ENCODE measurements at regions not wholly inside any gene's neighbourhood (a gene's known extent, or its start where the extent isn't known, plus 50 kb on each side); places are given as distances from the start of the nearest gene placed in this dataset.

DNA sequence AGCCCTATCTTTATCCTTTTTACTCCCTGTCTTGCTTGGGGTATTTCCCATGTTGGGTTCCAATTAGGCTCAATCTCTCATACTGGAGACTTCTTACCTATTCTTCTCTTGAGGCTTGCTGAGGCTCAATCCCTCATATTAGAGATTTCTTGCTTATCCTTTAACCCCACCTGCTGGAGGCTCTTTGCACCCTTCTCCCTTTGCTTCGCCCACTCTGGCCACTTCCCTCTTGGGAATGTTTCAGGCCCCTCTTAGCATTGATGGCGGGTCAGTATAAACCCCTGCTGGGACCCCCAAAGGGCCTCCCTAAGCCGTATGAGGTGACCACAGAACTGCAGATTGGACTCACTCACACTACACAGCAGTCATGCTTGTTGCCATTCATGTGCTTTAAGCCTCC, 69.3 kb upstream of the CDK20 start:
- Histone ChIP-seq H3F3A (ENCODE audit: insufficient read depth, low read length) (no peaks in the 10 kb centered on the region), H2AFZ (ENCODE audit: low read length) (no peak overlapping the region), H3K27me3 (replicated peaks; ENCODE audit: insufficient read depth, low read length) (no peaks in the 10 kb centered on the region), H3K79me2 (ENCODE audit: low read length) (no peaks in the 10 kb centered on the region), H4K20me1 (ENCODE audit: insufficient read depth, low read length) (no peaks in the 10 kb centered on the region), H3K4me2 (ENCODE audit: low read depth, low read length) (no peak overlapping the region), H3K9ac (ENCODE audit: low read length) (no peak overlapping the region), H3K4me3 (ENCODE audit: low read length) (no peak overlapping the region), H3K9me3 (replicated peaks; ENCODE audit: insufficient read depth, low read length) (no peaks in the 10 kb centered on the region), H3K9me2 (replicated peaks; ENCODE audit: insufficient read depth, low read length) (no peaks in the 10 kb centered on the region), H3K27ac (ENCODE audit: low read length) (no peak overlapping the region), H3K36me3 (replicated peaks; ENCODE audit: insufficient read depth, low read length) (no peaks in the 10 kb centered on the region), H3K4me1 (ENCODE audit: low read length) (no peaks in the 10 kb centered on the region)
- no peak for DNase-seq
- TF ChIP-seq EZH2phosphoT487 (IDR thresholded peaks at IDR 0.05; ENCODE audit: low read length) (no peak), EZH2 (optimal IDR thresholded peaks at IDR 0.05; ENCODE audit: low read depth, low read length) (no peak)
- TF ChIP-seq, protein P1, sequence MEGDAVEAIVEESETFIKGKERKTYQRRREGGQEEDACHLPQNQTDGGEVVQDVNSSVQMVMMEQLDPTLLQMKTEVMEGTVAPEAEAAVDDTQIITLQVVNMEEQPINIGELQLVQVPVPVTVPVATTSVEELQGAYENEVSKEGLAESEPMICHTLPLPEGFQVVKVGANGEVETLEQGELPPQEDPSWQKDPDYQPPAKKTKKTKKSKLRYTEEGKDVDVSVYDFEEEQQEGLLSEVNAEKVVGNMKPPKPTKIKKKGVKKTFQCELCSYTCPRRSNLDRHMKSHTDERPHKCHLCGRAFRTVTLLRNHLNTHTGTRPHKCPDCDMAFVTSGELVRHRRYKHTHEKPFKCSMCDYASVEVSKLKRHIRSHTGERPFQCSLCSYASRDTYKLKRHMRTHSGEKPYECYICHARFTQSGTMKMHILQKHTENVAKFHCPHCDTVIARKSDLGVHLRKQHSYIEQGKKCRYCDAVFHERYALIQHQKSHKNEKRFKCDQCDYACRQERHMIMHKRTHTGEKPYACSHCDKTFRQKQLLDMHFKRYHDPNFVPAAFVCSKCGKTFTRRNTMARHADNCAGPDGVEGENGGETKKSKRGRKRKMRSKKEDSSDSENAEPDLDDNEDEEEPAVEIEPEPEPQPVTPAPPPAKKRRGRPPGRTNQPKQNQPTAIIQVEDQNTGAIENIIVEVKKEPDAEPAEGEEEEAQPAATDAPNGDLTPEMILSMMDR (IDR thresholded peaks at IDR 0.05; ENCODE audit: low read length) = no peak

DNA sequence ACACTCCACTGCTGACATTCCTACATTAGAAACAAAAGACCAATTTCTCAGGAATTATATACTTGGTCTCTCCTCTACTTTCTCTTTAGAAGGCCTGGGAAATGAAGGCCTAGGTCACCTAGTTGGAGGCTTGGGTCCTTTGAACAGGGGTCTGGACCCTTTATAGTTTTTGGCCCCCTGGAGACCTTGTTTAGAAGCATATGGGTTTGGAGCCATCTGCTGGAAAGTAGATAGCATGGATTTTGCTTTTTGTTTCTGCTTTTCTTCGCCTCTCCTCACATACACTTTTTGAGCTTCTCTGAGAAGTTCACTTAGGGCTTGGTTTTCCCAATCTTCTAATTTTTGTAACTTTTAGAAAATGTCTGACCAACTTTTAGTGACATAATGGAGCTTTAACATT, 67.1 kb upstream of the CDK20 start:
- H3K9me3 ChIP-seq (replicated peaks; ENCODE audit: insufficient read depth, low read length) = no peaks in the 10 kb centered on the region
- no peak for TF ChIP-seq EZH2phosphoT487 (IDR thresholded peaks at IDR 0.05; ENCODE audit: low read length)
- TF ChIP-seq, protein P1 (IDR thresholded peaks at IDR 0.05; ENCODE audit: low read length) = peak; percentile 27; the same call in 1 of the 2 replicates
- no peaks in the 10 kb centered on the region for H4K20me1 ChIP-seq (ENCODE audit: insufficient read depth, low read length)
- DNase-seq = no peak
- H2AFZ ChIP-seq (ENCODE audit: low read length) = no peak overlapping the region
- no peak overlapping the region for H3K27ac ChIP-seq (ENCODE audit: low read length)
- H3K9ac ChIP-seq (ENCODE audit: low read length) = no peak overlapping the region
- no peak overlapping the region for H3K4me2 ChIP-seq (ENCODE audit: low read depth, low read length)
- no peak overlapping the region for H3K4me3 ChIP-seq (ENCODE audit: low read length)
- no peaks in the 10 kb centered on the region for H3K36me3 ChIP-seq (replicated peaks; ENCODE audit: insufficient read depth, low read length)
- H3K4me1 ChIP-seq (ENCODE audit: low read length) = no peaks in the 10 kb centered on the region
- H3K27me3 ChIP-seq (replicated peaks; ENCODE audit: insufficient read depth, low read length) = no peaks in the 10 kb centered on the region
- H3F3A ChIP-seq (ENCODE audit: insufficient read depth, low read length) = no peaks in the 10 kb centered on the region
- H3K9me2 ChIP-seq (replicated peaks; ENCODE audit: insufficient read depth, low read length) = no peaks in the 10 kb centered on the region
- no peaks in the 10 kb centered on the region for H3K79me2 ChIP-seq (ENCODE audit: low read length)

DNA sequence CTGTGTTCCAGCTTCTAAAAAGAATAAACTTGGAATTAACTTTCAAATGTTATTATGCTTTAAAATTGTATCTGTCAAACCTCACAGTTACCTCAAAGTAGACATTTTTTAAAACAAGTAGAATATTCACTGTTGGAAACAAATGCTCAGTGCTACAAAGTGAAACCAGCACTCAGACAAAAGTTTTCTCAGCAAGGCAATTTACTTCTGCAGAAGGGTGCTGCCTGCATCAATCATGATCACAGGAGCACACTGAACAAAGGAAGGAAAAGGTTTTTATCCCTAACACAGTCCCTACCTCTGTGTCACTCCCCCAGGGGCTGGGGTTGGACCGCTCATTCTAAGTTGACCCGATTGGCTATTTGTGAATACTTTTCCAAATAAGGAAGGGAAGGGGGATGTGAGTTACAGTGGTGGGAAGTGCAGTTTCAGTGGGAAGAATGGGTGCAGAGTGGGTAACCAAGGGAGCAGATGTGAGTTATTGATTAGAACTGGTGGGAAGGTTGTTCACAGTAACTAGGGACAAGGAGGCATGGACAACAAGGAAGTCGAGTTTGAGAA, 63.0 kb upstream of the CDK20 start:
- H3K4me2 ChIP-seq (ENCODE audit: low read depth, low read length) = no peak overlapping the region
- no peaks in the 10 kb centered on the region for H3K9me3 ChIP-seq (replicated peaks; ENCODE audit: insufficient read depth, low read length)
- no peak overlapping the region for H3K9ac ChIP-seq (ENCODE audit: low read length)
- no peak overlapping the region for H3K27ac ChIP-seq (ENCODE audit: low read length)
- H2AFZ ChIP-seq (ENCODE audit: low read length) = no peak overlapping the region
- H3F3A ChIP-seq (ENCODE audit: insufficient read depth, low read length) = no peaks in the 10 kb centered on the region
- no peaks in the 10 kb centered on the region for H4K20me1 ChIP-seq (ENCODE audit: insufficient read depth, low read length)
- no peaks in the 10 kb centered on the region for H3K36me3 ChIP-seq (replicated peaks; ENCODE audit: insufficient read depth, low read length)
- no peaks in the 10 kb centered on the region for H3K27me3 ChIP-seq (replicated peaks; ENCODE audit: insufficient read depth, low read length)
- no peaks in the 10 kb centered on the region for H3K9me2 ChIP-seq (replicated peaks; ENCODE audit: insufficient read depth, low read length)
- no peak overlapping the region for H3K4me3 ChIP-seq (ENCODE audit: low read length)
- H3K79me2 ChIP-seq (ENCODE audit: low read length) = no peaks in the 10 kb centered on the region
- H3K4me1 ChIP-seq (ENCODE audit: low read length) = no peaks in the 10 kb centered on the region
- TF ChIP-seq, protein P1 (IDR thresholded peaks at IDR 0.05; ENCODE audit: low read length) = no peak
- TF ChIP-seq EZH2 (optimal IDR thresholded peaks at IDR 0.05; ENCODE audit: low read depth, low read length) (no peak), EZH2phosphoT487 (IDR thresholded peaks at IDR 0.05; ENCODE audit: low read length) (no peak)
- no peak for DNase-seq

All from MM.1S (cell line).